Neural cell (in vitro differentiated cells): ENCODE measurements at regions not wholly inside any gene's neighbourhood (a gene's known extent, or its start where the extent isn't known, plus 50 kb on each side); places are given as distances from the start of the nearest gene placed in this dataset.

Experiments used
- H2AFZ ChIP-seq: fragments of 200-600, 300-800 bp; sonication (generic), shearing (Covaris generic); 2 replicates; pipeline ENCODE4 v1.6.0; 2014; ENCODE audit warnings: low read depth, mild to moderate bottlenecking, antibody characterized with exemption, low read length, moderate library complexity
- H3F3A ChIP-seq: fragments of 200-600 bp; shearing (Covaris generic); 2 replicates; pipeline ENCODE4 v1.6.1; 2016; ENCODE audit warnings: mild to moderate bottlenecking, moderate library complexity, mixed read lengths, antibody characterized with exemption, low read length; ENCODE audit not compliant: insufficient read depth, poor library complexity, severe bottlenecking
- H3K27ac ChIP-seq: fragments of 200-600, 300-800 bp; sonication (generic), shearing (Covaris generic); 2 replicates; pipeline ENCODE4 v1.5.1; 2014; ENCODE audit warnings: mild to moderate bottlenecking, low read length, moderate library complexity
- H3K27me3 ChIP-seq: fragments of 300-800, 200-600 bp; sonication (generic), shearing (Covaris generic); 2 replicates; pipeline ENCODE4 v1.6.0; 2014; ENCODE audit warnings: mild to moderate bottlenecking, low read depth, low read length, moderate library complexity; ENCODE audit not compliant: insufficient read depth
- H3K36me3 ChIP-seq: fragments of 300-800, 200-600 bp; sonication (generic), shearing (Covaris generic); 2 replicates; pipeline ENCODE4 v1.5.1; 2014; ENCODE audit warnings: mild to moderate bottlenecking, antibody characterized with exemption, low read length, moderate library complexity; ENCODE audit not compliant: insufficient read depth
- H3K4me2 ChIP-seq: fragments of 300-800, 200-600 bp; sonication (generic), shearing (Covaris generic); 2 replicates; pipeline ENCODE4 v1.6.0; 2014; ENCODE audit warnings: mild to moderate bottlenecking, low read length
- H3K4me3 ChIP-seq: fragments of 300-800, 200-600 bp; sonication (generic), shearing (Covaris generic); 2 replicates; pipeline ENCODE4 v1.5.1; 2014; ENCODE audit warnings: mild to moderate bottlenecking, low read length, moderate library complexity
- H3K79me2 ChIP-seq: fragments of 200-600 bp; shearing (Covaris generic); replicated peaks from 2 replicates; pipeline ENCODE4 v1.6.0; 2014; ENCODE audit warnings: mild to moderate bottlenecking, low read length, moderate library complexity; ENCODE audit not compliant: insufficient read depth
- H3K9ac ChIP-seq: fragments of 300-800, 200-600 bp; sonication (generic), shearing (Covaris generic); 2 replicates; pipeline ENCODE4 v1.6.1; 2016; ENCODE audit warnings: mild to moderate bottlenecking, low read length, mixed read lengths
- H3K9me2 ChIP-seq: fragments of 200-600 bp; shearing (Covaris generic); 2 replicates; pipeline ENCODE4 v1.6.1; 2016; ENCODE audit warnings: mild to moderate bottlenecking, low read length, mixed read lengths; ENCODE audit not compliant: insufficient read depth
- H3K9me3 ChIP-seq: fragments of 200-600, 300-800 bp; sonication (generic), shearing (Covaris generic); 2 replicates; pipeline ENCODE4 v1.6.1; 2016; ENCODE audit warnings: mild to moderate bottlenecking, mixed run types, low read length, moderate library complexity, mixed read lengths
- H4K20me1 ChIP-seq: fragments of 200-600 bp; shearing (Covaris generic); 2 replicates; pipeline ENCODE4 v1.6.1; 2016; ENCODE audit warnings: mild to moderate bottlenecking, mixed run types; ENCODE audit not compliant: insufficient read depth
- EP300 ChIP-seq: fragments of 450-650 bp; conservative IDR thresholded peaks from 2 replicates; pipeline ENCODE4 v1.6.1; 2014; ENCODE audit warnings: antibody characterized with exemption, mild to moderate bottlenecking, moderate library complexity; ENCODE audit not compliant: poor library complexity, severe bottlenecking
- EZH2 ChIP-seq: fragments of 200-600, 300-800 bp; shearing (Covaris generic), sonication (generic); IDR thresholded peaks from 2 replicates; pipeline ENCODE4 v1.6.1; 2014; ENCODE audit warnings: antibody characterized with exemption, low read length, borderline replicate concordance, mild to moderate bottlenecking; ENCODE audit not compliant: insufficient read depth, poor library complexity, severe bottlenecking
- MXI1 ChIP-seq: fragments of 450-650 bp; conservative IDR thresholded peaks from 2 replicates; pipeline ENCODE4 v1.6.1; 2014; ENCODE audit warnings: antibody characterized with exemption, mild to moderate bottlenecking; ENCODE audit not compliant: poor library complexity, severe bottlenecking
- POLR2AphosphoS5 ChIP-seq: IDR thresholded peaks from 2 replicates; pipeline ENCODE4 v1.6.1; 2012
- RAD21 ChIP-seq: fragments of 450-650 bp; conservative IDR thresholded peaks from 2 replicates; pipeline ENCODE4 v1.6.1; 2014; ENCODE audit warnings: antibody characterized with exemption, mild to moderate bottlenecking, moderate library complexity
- SMC3 ChIP-seq: fragments of 450-650 bp; conservative IDR thresholded peaks from 2 replicates; pipeline ENCODE4 v1.6.1; 2014; ENCODE audit warnings: antibody characterized with exemption, mild to moderate bottlenecking, moderate library complexity; ENCODE audit not compliant: poor library complexity
- TAF1 ChIP-seq: IDR thresholded peaks from 2 replicates; pipeline ENCODE4 v1.6.1; 2012; ENCODE audit warnings: low read depth
- TF ChIP-seq, protein P1 (sequence below): fragments of 450-650 bp; IDR thresholded peaks from 2 replicates; pipeline ENCODE4 v1.5.1; 2014; ENCODE audit warnings: antibody characterized with exemption, mild to moderate bottlenecking, moderate library complexity; ENCODE audit not compliant: poor library complexity, severe bottlenecking
- TF ChIP-seq, protein P2 (sequence below): IDR thresholded peaks from 2 replicates; pipeline ENCODE4 v1.6.1; 2012; ENCODE audit warnings: borderline replicate concordance

DNA sequence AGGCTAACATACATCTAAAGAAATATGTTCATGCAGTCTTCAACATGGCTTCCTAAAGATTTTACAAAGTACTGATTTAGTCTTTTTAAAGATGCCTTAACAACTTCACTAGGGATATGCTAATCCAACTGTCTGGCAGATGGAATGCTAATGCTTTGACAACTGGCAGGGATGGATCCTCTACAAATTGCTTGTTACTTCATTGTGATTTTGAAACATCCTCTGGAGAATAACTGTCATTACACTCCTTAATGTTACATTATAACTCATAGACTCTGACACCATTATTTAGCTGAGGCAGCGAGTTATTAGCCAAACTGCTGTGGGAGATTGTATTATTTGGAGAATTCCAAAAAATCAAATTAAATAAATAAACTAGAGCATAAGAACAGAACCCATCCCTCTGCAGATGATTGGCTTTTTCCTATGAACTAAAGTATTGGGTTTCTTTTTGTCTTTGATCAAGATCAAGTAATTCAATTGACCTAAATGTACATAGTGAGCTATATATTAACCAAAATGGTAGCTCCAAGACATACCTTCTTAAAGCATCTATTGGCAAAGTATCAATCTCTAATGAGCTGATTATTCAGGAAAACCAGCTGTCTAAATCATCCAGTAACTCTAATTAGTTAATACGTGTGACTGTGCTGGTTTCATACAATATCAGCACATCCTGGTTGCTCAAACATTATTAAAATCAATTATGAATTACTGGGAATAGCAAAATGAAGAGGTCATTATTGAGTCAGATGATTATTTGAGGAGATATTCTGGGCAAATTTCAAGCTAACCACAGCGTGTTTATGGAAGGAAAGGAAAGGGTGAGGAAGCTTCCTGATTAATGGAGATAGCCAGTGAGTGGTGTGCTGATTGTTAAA lies 321.3 kb upstream of the TFPI start:
- Histone ChIP-seq H3K4me2 (no peak overlapping the region), H3K27me3 (no peaks in the 10 kb centered on the region), H3K9ac (no peak overlapping the region), H3K9me2 (no peaks in the 10 kb centered on the region), H3K36me3 (no peaks in the 10 kb centered on the region), H2AFZ (no peak overlapping the region), H3K27ac (no peak overlapping the region), H3K79me2 (no peaks in the 10 kb centered on the region), H3F3A (no peaks in the 10 kb centered on the region), H4K20me1 (no peaks in the 10 kb centered on the region), H3K9me3 (no peaks in the 10 kb centered on the region), H3K4me3 (no peak overlapping the region)
- TF ChIP-seq EP300 (peak; percentile 95), TAF1 (no peak), RAD21 (no peak), SMC3 (no peak), POLR2AphosphoS5 (peak; percentile 97), MXI1 (no peak), EZH2 (no peak)
- TF ChIP-seq, protein P1, sequence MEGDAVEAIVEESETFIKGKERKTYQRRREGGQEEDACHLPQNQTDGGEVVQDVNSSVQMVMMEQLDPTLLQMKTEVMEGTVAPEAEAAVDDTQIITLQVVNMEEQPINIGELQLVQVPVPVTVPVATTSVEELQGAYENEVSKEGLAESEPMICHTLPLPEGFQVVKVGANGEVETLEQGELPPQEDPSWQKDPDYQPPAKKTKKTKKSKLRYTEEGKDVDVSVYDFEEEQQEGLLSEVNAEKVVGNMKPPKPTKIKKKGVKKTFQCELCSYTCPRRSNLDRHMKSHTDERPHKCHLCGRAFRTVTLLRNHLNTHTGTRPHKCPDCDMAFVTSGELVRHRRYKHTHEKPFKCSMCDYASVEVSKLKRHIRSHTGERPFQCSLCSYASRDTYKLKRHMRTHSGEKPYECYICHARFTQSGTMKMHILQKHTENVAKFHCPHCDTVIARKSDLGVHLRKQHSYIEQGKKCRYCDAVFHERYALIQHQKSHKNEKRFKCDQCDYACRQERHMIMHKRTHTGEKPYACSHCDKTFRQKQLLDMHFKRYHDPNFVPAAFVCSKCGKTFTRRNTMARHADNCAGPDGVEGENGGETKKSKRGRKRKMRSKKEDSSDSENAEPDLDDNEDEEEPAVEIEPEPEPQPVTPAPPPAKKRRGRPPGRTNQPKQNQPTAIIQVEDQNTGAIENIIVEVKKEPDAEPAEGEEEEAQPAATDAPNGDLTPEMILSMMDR: no peak
- TF ChIP-seq, protein P2, sequence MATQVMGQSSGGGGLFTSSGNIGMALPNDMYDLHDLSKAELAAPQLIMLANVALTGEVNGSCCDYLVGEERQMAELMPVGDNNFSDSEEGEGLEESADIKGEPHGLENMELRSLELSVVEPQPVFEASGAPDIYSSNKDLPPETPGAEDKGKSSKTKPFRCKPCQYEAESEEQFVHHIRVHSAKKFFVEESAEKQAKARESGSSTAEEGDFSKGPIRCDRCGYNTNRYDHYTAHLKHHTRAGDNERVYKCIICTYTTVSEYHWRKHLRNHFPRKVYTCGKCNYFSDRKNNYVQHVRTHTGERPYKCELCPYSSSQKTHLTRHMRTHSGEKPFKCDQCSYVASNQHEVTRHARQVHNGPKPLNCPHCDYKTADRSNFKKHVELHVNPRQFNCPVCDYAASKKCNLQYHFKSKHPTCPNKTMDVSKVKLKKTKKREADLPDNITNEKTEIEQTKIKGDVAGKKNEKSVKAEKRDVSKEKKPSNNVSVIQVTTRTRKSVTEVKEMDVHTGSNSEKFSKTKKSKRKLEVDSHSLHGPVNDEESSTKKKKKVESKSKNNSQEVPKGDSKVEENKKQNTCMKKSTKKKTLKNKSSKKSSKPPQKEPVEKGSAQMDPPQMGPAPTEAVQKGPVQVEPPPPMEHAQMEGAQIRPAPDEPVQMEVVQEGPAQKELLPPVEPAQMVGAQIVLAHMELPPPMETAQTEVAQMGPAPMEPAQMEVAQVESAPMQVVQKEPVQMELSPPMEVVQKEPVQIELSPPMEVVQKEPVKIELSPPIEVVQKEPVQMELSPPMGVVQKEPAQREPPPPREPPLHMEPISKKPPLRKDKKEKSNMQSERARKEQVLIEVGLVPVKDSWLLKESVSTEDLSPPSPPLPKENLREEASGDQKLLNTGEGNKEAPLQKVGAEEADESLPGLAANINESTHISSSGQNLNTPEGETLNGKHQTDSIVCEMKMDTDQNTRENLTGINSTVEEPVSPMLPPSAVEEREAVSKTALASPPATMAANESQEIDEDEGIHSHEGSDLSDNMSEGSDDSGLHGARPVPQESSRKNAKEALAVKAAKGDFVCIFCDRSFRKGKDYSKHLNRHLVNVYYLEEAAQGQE: peak; percentile 71

DNA sequence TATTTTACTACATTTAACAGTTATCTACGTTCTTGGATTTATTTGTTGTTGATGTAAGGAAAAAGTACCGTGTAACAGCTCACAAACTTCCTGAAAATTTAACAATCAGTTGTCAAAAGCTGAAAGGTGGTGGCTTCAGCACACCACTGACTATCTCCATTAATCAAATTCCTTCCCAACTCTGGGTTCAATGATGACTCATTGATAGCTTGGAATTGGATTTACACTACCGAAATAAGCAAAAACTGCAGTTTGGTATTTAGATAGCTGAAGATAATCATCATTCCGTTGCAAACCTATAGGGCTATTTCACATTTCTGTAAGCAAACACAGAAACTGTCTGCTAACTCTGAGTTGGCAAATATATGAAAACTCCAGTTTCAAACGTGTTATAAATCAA lies 322.3 kb upstream of the TFPI start:
- no peak overlapping the region for H3K4me2 ChIP-seq

More for the DNA sequence above, 322.3 kb upstream of the TFPI start:
- Histone ChIP-seq H3K4me3 (no peak overlapping the region), H3K9me2 (no peaks in the 10 kb centered on the region), H3K27me3 (no peaks in the 10 kb centered on the region), H3K79me2 (no peaks in the 10 kb centered on the region), H3K36me3 (no peaks in the 10 kb centered on the region), H4K20me1 (no peaks in the 10 kb centered on the region), H3K27ac (no peak overlapping the region), H3F3A (no peaks in the 10 kb centered on the region), H3K9me3 (no peaks in the 10 kb centered on the region), H3K9ac (no peak overlapping the region), H2AFZ (no peak overlapping the region)
- TF ChIP-seq EP300: no peak
- no peak for TF ChIP-seq TAF1
- no peak for TF ChIP-seq POLR2AphosphoS5
- TF ChIP-seq MXI1: no peak
- TF ChIP-seq, protein P1: no peak
- no peak for TF ChIP-seq RAD21
- TF ChIP-seq, protein P2: no peak
- TF ChIP-seq SMC3: no peak
- TF ChIP-seq EZH2: no peak
